KMS-11 (cell line): ENCODE measurements at regions not wholly inside any gene's neighbourhood (a gene's known extent, or its start where the extent isn't known, plus 50 kb on each side); places are given as distances from the start of the nearest gene placed in this dataset.
A peak's percentile ranks its signal among the peaks of the same experiment; 100 is the strongest.

ENCODE experiments used
- H2AFZ ChIP-seq: fragments of 200-600 bp; sonication (generic); 2 replicates; pipeline ENCODE4 v1.6.1; 2016; ENCODE audit warnings: antibody characterized with exemption, mixed run types, low read depth
- H3K27ac ChIP-seq: fragments of 200-600 bp; sonication (generic); 2 replicates; pipeline ENCODE4 v1.6.1; 2016; ENCODE audit warnings: mild to moderate bottlenecking, mixed run types
- H3K27me3 ChIP-seq: fragments of 200-600 bp; sonication (generic); 2 replicates; pipeline ENCODE4 v1.6.1; 2017; ENCODE audit warnings: mild to moderate bottlenecking, low read depth, mixed run types, moderate library complexity; ENCODE audit not compliant: insufficient read depth
- H3K36me3 ChIP-seq: fragments of 200-600 bp; sonication (generic); 2 replicates; pipeline ENCODE4 v1.6.1; 2017; ENCODE audit warnings: mild to moderate bottlenecking, mixed run types; ENCODE audit not compliant: insufficient read depth
- H3K4me1 ChIP-seq: fragments of 200-600 bp; sonication (generic); 2 replicates; pipeline ENCODE4 v1.6.1; 2016; ENCODE audit warnings: mild to moderate bottlenecking, low read depth, mixed run types; ENCODE audit not compliant: poor library complexity, severe bottlenecking
- H3K4me2 ChIP-seq: fragments of 200-600 bp; sonication (generic); 2 replicates; pipeline ENCODE4 v1.7.0; 2016; ENCODE audit warnings: mild to moderate bottlenecking, mixed run types
- H3K4me3 ChIP-seq: fragments of 200-600 bp; sonication (generic); IDR thresholded peaks from 2 replicates; pipeline ENCODE4 v1.6.1; 2017; ENCODE audit warnings: low read depth, low read length, mixed read lengths; ENCODE audit not compliant: insufficient read depth
- H3K79me2 ChIP-seq: fragments of 200-600 bp; sonication (generic); 2 replicates; pipeline ENCODE4 v1.6.1; 2016; ENCODE audit warnings: low read depth, mixed run types; ENCODE audit not compliant: insufficient read depth
- H3K9ac ChIP-seq: fragments of 200-600 bp; sonication (generic); 2 replicates; pipeline ENCODE4 v1.6.1; 2016; ENCODE audit warnings: mild to moderate bottlenecking, mixed run types
- H4K20me1 ChIP-seq: fragments of 200-600 bp; sonication (generic); 2 replicates; pipeline ENCODE4 v1.6.1; 2016; ENCODE audit warnings: mild to moderate bottlenecking, mixed run types; ENCODE audit not compliant: insufficient read depth
- TF ChIP-seq, protein P1 (sequence below): fragments of 200-600 bp; sonication (generic); conservative IDR thresholded peaks from 2 replicates; pipeline ENCODE4 v1.6.1; 2017; ENCODE audit warnings: low read depth, mild to moderate bottlenecking, antibody characterized with exemption, low read length, moderate library complexity, mixed read lengths

DNA sequence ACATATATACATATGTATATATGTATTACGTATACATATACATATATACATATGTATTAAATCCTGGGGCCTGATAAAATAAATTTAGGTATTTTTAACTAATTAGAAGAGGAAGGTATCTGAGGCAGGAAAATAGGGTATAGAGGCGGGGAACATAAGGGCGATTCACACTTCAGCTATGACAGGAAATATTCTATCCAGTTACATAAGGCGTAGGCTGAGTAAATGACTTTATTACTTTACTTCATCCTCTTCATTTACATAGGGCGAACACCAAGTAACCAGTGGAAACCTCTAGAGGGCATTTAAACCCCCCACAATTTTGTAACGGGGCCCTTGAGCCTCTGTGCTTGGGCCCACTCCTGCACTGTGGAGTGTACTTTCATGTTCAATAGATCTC, 167.5 kb downstream of the SOCS6 start:
- no peak overlapping the region for H3K9ac ChIP-seq
- no peak overlapping the region for H3K27ac ChIP-seq
- no peaks in the 10 kb centered on the region for H3K27me3 ChIP-seq
- no peaks in the 10 kb centered on the region for H3K79me2 ChIP-seq
- H2AFZ ChIP-seq, result no peak overlapping the region
- no peaks in the 10 kb centered on the region for H3K36me3 ChIP-seq
- H3K4me1 ChIP-seq, result peaks cover 4% of the 10 kb centered on the region
- no peak overlapping the region for H3K4me3 ChIP-seq
- TF ChIP-seq, protein P1, sequence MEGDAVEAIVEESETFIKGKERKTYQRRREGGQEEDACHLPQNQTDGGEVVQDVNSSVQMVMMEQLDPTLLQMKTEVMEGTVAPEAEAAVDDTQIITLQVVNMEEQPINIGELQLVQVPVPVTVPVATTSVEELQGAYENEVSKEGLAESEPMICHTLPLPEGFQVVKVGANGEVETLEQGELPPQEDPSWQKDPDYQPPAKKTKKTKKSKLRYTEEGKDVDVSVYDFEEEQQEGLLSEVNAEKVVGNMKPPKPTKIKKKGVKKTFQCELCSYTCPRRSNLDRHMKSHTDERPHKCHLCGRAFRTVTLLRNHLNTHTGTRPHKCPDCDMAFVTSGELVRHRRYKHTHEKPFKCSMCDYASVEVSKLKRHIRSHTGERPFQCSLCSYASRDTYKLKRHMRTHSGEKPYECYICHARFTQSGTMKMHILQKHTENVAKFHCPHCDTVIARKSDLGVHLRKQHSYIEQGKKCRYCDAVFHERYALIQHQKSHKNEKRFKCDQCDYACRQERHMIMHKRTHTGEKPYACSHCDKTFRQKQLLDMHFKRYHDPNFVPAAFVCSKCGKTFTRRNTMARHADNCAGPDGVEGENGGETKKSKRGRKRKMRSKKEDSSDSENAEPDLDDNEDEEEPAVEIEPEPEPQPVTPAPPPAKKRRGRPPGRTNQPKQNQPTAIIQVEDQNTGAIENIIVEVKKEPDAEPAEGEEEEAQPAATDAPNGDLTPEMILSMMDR, result no peak
- H3K4me2 ChIP-seq, result no peak overlapping the region
- H4K20me1 ChIP-seq, result no peaks in the 10 kb centered on the region

DNA sequence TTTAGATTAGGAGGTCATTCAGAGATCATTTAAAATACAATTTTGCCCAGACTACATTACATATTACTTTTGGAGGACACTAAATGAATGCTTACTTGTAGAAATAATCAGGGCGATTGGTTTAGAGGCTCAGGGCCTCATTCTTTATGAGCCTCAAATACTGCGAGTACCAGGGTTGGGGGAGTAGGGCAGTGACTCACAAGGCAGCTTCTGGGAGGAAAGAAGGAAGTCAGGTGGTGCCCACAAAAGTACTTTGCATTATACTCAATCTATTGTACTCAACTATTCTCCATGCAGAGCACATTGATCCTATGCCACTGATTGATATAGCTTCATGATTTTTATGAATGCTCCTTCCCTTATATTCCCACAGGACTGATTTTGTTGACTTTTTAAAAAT, 166.9 kb downstream of the SOCS6 start:
- Histone ChIP-seq H3K27ac (no peak overlapping the region), H3K4me2 (no peak overlapping the region), H3K79me2 (no peaks in the 10 kb centered on the region), H3K9ac (no peak overlapping the region), H4K20me1 (no peaks in the 10 kb centered on the region), H3K36me3 (no peaks in the 10 kb centered on the region), H3K4me1 (peaks cover 4% of the 10 kb centered on the region), H3K27me3 (no peaks in the 10 kb centered on the region), H3K4me3 (no peak overlapping the region), H2AFZ (no peak overlapping the region)
- TF ChIP-seq, protein P1, result no peak

DNA sequence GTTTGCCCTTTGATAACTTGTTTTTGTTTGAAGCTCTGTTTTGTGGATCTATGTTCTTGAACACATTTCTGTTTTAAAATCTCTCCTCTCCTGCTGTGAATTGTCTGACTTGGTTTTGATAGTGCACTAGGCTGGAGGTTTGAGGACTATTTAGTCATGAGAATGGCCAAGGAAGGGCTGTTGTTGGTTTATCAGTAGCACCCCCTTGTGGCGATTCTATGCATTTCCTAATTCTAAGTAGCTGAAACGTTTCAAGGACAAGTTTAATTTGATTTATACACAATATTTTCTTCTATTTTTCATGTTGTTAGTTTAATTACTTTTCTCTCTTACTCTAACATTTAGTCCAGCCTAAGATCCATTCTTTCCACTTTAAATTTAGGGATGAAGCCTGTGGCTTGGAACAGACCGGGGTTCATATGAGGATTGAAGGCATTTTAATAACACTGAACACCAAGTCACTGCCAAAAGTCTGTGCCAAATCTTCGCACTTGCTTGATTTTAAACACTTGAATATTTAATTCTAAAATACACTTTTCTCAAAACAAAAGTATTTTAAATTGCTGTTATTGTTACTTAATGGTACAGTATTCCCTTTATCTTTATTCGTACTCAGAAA, 166.0 kb downstream of the SOCS6 start:
- Histone ChIP-seq H3K4me1 (peaks cover 4% of the 10 kb centered on the region), H3K27me3 (no peaks in the 10 kb centered on the region), H3K79me2 (no peaks in the 10 kb centered on the region), H3K36me3 (no peaks in the 10 kb centered on the region), H4K20me1 (no peaks in the 10 kb centered on the region), H3K4me2 (no peak overlapping the region), H3K9ac (no peak overlapping the region), H3K27ac (no peak overlapping the region), H3K4me3 (no peak overlapping the region), H2AFZ (peak overlapping the region; percentile 2; the same call in 1 of the 2 replicates)
- TF ChIP-seq, protein P1, result peak; percentile 98

DNA sequence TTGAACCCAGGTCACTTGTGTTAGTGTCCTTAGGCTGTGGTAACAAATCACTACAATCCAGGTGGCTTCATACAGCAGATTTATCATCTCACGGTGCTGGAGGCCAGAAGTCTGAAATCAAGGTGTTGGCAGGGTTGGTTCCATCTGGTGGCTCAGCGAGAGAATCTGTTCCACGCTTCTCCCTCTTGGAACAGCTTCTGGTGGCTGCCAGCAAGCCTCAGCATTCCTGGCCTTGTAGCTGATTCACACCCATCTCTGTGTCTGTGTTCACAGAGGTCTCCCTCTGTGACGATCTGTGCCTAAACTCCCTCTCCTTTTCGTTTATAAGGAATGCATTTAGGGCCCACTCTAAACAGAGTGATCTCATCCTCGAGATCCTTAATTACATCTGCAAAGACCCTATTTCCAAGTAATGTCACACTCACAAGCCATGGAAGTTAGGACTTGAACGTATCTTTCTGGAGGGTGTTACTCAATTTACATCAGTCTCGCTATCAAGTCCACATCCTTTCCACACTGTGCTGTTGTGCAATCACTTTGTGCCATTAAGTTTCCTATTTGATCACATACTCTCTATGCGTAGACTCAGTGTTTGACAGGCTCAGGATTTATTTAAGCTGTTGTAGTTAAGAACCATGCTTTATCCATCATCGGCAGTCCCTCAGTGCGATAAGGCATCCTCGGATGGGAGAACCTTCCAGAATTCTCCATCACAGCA, 164.4 kb downstream of the SOCS6 start:
- Histone ChIP-seq H4K20me1 (no peaks in the 10 kb centered on the region), H3K27ac (no peak overlapping the region)
- TF ChIP-seq, protein P1, result no peak

More for the DNA sequence above, 164.4 kb downstream of the SOCS6 start:
- Histone ChIP-seq H3K4me1 (peaks cover 4% of the 10 kb centered on the region), H3K36me3 (no peaks in the 10 kb centered on the region), H2AFZ (no peak overlapping the region), H3K9ac (no peak overlapping the region), H3K79me2 (no peaks in the 10 kb centered on the region), H3K4me2 (no peak overlapping the region), H3K4me3 (no peak overlapping the region), H3K27me3 (no peaks in the 10 kb centered on the region)
